Prostate gland (tissue), 2 donors: ENCODE measurements at regions not wholly inside any gene's neighbourhood (a gene's known extent, or its start where the extent isn't known, plus 50 kb on each side); places are given as distances from the start of the nearest gene placed in this dataset.
"Not testable (repeated sequence)": the region's sequence is repeated elsewhere in the genome, so short reads cannot be mapped to it uniquely, and the experiment has no call there.

Source experiments
- CTCF ChIP-seq, 4 experiments: fragments of 200-600 bp in 2 of 4; fragments of 450-650 bp in 2 of 4; sonication (generic) in 2 of 4; IDR thresholded peaks; 1 replicate in 3 of 4; 2 replicates in 1 of 4; pipeline ENCODE4 v1.5.1; 2016 to 2019; ENCODE audit warnings: antibody characterized with exemption in 4 of 4, mild to moderate bottlenecking in 2 of 4, moderate library complexity in 2 of 4
- POLR2A ChIP-seq: fragments of 450-650 bp; IDR thresholded peaks from one replicate; pipeline ENCODE4 v1.6.1; 2016; ENCODE audit warnings: antibody characterized with exemption, mild to moderate bottlenecking
- POLR2AphosphoS5 ChIP-seq: sonication (generic); formaldehyde crosslinking; IDR thresholded peaks from one replicate; pipeline ENCODE4 v1.6.1; 2017; ENCODE audit warnings: antibody characterized with exemption

DNA sequence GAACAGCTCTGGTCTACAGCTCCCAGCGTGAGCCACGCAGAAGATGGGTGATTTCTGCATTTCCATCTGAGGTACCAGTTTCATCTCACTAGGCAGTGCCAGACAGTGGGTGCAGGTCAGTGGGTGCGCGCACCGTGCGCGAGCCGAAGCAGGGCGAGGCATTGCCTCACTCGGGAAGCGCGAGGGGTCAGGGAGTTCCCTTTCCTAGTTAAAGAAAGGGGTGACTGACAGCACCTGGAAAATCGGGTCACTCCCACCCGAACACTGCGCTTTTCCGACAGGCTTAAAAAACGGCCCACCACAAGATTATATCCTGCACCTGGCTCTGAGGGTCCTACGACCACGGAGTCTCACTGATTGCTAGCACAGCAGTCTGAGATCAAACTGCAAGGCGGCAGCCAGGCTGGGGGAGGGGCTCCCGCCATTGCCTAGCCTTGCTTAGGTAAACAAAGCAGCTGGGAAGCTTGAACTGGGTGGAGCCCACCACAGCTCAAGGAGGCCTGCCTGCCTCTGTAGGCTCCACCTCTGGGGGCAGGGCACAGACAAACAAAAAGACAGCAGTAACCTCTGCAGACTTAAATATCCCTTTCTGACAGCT lies 325.0 kb upstream of the CHST9 start:
- TF ChIP-seq POLR2AphosphoS5; CTCF (IDR thresholded peaks at IDR 0.05); POLR2A: not testable (repeated sequence)
